ENCODE measurements at regions not wholly inside any gene's neighbourhood (a gene's known extent, or its start where the extent isn't known, plus 50 kb on each side); places are given as distances from the start of the nearest gene placed in this dataset.
"Not testable (repeated sequence)": the region's sequence is repeated elsewhere in the genome, so short reads cannot be mapped to it uniquely, and the experiment has no call there.

DNA sequence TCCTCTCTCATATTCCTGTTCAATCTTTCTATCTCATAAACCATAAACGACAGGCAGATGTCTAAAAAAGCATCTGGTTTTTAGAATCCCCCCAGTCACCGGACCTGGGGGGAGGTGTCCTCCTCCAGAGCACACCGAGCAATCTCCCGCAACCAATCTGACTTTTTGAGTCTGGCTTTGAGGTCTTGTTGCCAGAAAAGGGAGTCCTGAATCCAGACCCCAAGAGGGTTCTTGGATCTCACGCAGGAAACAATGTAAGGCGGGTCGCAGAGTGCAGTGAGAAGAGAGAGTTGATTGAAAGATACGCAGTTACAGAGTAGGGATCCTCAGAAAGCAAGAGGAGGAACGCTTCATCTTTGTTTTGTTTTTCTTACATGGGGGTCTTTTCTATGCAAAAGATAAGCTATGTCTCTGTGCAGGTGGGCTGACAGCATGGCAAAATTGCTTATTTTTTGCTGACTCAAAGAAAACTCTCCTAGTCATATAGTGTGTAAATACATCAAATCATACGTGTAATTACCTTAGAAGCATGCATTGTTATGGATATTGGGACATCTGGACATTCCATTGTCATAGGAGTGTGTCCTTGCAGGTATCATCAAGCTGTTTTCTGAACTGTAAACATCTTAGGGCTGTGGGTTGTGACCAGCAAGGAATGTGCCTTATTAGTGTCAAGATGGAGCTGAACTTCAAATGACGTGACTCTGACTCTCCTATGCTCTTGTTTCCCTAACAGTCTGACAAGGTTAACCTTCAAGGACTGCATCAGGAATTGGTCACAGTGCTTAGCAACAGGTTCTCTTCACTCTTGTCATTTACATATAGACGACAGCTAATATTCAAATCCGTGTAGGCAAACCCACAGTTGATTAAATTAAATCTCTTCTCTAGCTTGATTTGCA, 159.3 kb upstream of the DAPK1 start:
- DNase-seq, result no peak

DNA sequence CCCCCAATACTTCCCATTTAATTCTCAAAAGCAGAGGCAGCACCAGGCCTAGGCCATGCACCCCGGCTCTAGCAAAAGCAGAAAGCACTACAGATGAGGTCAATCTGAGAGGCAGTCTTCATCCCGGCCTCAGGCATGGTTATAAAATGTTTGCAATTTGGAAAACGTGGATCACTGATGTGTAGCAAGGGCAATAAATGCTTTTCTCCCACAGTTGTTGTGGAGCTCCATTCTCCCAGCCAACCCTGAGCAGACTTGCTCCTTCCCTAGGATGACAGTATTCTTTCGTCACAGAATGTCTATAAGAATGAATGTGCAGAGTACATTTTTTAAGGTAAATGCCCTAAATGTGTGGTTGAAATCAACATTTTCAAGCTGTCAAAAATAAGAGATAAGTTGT, 157.3 kb upstream of the DAPK1 start:
- DNase-seq, result no peak

GRCh38 chr9:87342743-87343142, 154.9 kb upstream of the DAPK1 start:
- DNase-seq, result no peak

- no peak for DNase-seq
Observed at GRCh38 chr9:87343816-87344430, 153.7 kb upstream of the DAPK1 start.

DNA sequence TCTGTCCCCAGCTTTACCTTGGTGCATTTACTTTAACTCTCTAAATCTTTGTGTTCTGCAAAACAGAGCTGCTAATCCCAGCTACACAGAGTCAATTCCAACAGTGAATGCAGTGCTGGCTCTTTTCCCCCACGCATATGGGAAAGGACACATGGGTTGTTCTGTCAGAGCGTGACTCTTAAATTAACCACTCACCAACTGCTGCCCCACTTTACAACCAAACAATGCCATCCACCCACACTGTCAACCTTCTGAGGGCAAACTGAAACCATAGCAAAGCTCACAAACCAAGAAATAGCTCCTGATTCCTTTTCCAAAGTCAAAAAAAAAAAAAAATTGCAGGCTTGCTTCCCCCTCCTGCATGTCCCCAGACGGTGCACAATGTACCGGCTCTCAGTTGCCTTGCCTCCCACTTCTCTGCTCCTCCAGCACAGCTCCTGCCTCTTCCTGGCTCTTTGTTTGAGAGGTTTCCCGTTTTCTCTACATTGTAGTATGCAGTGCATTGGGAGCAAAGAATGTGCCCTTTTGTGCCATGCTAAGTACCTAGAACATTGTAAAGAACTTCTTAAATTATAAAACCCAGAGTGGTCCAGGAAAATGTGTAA, 151.5 kb upstream of the DAPK1 start:
- DNase-seq, result no peak

- DNase-seq, result no peak
Observed at GRCh38 chr9:87350915-87351314, 146.8 kb upstream of the DAPK1 start.

GRCh38 chr9:87353301-87353700, 144.4 kb upstream of the DAPK1 start:
- DNase-seq, result no peak

GRCh38 chr9:87354147-87354546, 143.5 kb upstream of the DAPK1 start:
- no peak for DNase-seq

DNA sequence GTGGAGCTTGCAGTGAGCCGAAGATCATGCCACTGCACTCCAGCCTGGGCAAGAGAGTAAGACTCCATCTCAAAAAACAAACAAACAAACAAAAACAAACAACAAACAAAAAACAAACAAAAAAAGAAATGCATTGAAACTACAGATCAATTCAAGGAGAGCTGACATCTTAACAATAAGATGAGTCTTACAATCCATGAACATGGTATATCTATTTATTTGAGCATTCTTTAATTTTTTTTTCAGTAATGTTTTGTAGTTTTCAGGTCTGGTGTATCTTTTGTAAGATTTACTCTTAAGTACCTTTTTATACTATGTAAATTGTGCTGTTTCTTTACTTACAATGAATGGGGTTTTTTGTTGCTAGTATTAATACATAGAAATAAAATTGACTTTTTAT, 140.1 kb upstream of the DAPK1 start:
- no peak for DNase-seq

DNA sequence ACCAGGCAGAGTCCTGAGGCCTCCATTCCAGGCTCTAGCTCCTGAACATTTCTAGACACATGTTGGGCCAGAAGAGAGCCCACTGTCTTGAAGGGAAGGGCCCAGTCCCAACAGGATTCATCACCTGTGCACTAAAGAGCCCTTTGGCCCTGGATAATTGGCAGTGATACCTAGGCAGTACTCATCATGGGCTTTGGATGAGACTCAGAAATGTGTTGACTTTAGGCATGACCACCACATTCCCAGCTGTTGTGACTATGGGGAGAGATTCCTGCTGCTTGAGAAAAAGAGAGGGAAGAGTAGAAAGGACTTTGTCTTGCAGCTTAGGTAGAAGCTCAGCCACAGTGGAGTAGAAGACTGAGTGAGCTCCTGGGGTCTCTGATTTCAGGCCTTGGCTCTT, 138.4 kb upstream of the DAPK1 start:
- no peak for DNase-seq

DNA sequence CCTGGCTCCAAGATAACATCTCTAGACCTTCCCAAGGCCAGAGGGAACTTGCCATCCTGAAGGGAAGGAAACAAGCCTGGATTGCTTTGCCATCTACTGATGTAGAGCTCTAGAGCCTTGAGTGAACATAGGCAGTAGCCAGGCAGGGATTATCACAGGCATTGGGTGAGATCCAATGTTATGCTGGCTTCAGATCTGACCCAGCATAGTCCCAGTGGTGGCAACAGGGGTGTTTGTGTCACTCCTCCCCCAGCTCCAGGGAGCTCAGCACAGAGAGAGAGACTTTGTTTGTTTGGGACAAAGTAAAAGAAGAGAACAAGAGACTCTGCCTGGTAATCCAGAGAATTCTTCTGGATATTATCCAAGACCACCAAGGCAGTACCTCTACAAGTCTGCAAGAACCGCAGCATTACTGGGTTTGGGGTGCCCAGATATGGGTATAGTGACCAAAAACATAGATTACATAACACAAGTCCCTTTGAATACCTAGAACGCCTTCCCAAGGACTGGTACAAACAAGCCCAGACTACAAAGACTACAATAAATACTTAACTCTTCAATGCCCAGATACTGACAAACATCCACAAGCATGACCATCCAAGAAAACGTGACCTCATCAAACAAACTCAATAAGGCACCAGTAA, 137.6 kb upstream of the DAPK1 start:
- DNase-seq, result no peak

DNA sequence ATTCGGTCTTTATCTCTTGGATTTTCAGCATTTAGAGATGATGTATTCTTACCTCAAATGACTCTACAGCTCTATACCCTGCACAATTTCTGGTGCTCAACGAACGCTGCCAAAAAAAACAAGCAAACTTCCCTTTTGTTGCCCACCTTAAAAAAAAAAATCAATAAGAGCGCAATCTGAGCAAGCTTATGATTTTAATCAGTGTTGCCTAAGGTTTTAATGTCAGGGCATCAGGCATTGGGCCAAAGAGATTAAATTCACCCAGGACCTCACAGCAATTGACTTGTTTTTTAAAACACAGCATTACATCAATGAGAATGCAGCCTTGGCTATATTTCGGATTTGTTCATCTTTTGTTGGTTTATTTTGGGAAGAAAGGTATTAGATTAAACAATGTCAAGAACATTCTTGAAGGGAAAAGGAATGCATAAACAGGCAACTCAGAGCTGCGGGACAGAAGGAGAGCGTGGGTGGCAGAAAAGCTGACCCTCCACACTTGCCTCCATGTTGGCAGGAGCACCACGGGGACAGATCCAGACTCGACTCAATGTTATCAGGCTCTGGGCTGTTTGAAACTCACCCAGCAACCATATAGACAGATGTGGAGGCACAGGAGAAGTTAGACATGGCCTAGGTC, 127.5 kb upstream of the DAPK1 start:
- DNase-seq, result no peak

GRCh38 chr9:87371795-87372355, 125.8 kb upstream of the DAPK1 start:
- no peak for DNase-seq

DNA sequence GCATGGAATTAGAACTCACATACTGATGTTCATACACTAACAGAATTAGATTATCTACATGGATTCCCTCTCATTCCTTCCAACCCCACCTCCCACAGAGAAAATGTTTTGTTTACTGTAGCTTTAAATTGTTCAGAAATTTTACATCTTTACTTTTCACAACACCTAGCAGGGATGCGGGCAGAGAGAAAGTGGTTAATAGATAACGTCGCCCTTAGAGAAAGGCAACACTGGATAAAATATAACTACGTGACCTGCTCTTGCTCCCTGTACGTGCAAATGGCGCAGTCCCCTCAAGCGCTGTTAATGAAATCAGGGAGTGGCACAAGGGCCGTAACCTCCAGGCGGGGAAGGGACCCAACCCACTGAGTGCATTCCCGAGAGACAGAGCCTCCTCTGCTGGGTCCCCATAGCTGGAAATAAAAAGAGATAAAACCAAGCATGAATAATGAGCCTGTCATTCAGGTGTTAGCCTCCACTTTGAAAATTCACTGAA, 125.3 kb upstream of the DAPK1 start:
- no peak for DNase-seq

- not testable (repeated sequence) for DNase-seq
Observed at GRCh38 chr9:87374023-87374919, 123.4 kb upstream of the DAPK1 start.

DNA sequence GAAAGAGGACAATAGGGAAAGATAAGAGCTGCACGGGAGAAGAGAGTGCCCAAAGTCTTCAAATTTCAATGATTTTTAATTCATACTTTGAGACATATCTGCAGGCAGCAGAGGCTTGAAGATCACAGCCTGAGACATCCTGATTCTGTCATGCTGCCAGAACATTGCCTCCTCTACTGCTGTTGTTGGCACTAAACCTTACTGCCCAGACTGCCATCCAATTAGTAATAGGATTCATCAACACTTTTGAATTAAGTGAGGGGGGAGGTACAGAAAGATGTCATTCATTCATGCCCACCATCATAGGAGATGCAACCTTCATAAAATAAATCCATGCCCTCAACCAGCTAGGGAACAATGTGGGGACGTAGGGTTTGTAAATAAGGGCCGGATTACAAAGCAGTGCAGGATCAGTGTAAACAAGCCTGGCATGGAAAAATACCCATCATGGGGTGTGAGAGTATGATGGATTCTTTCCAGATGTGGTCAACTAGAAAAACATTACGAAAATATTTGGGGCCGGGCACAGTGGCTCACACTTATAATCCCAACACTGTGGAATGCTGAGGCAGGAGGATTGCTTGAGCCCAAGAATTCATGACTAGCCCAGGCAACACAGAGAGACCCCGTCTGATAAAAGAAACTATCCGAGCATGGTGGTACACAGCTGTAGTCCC, 122.1 kb upstream of the DAPK1 start:
- no peak for DNase-seq

DNA sequence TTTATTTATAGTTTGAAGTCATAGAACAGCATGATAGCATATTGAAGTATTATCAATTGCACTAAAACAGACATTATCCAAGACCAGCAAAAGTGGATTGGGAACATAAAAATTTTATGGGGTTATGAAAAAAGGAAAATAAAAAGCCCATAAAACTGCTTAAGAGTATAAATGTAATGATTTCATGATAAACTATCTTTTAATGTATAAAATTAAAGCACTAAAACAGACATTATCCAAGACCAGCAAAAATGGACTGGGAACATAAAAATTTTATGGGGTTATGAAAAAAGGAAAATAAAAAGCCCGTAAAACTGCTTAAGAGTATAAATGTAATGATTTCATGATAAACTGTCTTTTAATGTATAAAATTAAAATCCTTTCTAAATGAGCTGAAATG, 119.0 kb upstream of the DAPK1 start:
- DNase-seq, result no peak

DNA sequence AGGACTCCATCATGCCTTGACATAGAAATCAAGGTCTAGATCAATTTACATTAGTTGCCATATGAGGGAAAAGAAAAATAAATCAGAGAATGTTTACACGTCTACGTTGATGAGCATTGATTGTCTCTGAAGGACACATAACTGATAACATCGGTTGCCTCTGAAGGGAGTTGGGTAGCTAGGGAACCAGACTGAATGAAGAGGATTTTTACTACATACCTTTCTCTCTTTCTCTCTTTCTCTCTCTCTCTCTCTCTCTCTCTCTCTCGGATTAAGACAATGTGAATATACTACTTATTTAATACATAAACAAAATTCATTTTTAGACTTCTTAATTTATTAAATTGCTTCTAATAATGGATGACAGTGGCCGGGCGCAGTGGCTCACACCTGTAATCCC, 118.4 kb upstream of the DAPK1 start:
- DNase-seq, result no peak

DNA sequence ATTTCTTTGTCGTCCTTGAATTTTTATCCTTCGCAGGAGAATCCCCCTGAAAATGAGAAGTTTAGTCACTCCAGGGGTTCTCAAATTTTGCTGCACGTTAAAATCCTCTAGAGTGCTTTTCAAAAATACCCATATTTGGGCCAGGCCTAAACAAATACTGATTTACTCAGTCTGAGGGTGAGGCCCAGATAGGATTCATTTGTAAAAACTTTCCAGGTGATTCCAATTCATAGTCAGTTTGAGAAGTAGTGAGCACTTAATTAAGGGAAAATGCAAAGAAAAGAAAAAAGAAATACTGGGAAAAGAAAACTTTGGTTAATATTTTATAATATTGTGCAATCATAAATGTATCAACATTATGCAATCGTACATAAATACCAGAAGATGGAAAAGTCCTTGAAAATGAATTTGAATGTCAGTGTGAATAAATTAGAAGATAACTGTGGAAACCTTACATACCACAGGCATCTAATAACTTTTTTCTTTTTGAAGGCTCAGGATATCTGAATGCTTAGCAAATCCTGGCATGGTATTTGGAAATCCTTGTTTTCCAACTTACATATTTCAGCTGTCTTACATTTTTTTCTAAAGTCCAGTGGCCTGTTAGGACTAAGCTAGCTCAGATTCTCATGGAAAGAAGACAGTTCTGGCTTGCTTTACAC, 116.5 kb upstream of the DAPK1 start:
- DNase-seq, result no peak

GRCh38 chr9:87381746-87382145, 115.9 kb upstream of the DAPK1 start:
- DNase-seq, result no peak

Measured in NCI-H345 (cell line).